ENCODE measurements at regions not wholly inside any gene's neighbourhood (a gene's known extent, or its start where the extent isn't known, plus 50 kb on each side); places are given as distances from the start of the nearest gene placed in this dataset.
"Not testable (repeated sequence)": the region's sequence is repeated elsewhere in the genome, so short reads cannot be mapped to it uniquely, and the experiment has no call there.

DNA sequence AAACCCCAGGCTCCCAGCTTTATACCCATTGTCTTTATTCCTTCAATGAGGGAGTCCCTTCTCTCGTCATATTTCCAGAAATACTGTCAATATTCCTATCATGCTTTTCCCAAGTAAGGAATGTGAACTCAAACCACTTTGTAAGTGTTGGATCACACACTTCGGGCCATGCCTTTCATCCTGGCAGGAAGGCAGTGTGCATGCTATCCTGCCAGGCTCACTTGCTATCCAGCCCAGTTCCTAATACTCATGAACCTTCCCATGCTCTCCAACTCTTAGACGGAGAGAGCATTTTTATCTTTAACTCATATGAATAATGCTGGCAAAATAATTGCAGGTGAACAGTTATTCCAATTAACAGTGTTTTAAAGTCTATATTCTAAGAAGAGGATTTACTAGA lies 639.9 kb upstream of the ACO1 start:
- no peak for DNase-seq (ENCODE audit: low spot score in 2 of 2)
- intact Hi-C loops (cut with DNase I) = no loop called here
- Histone ChIP-seq H3K36me3 (no peaks in the 10 kb centered on the region), H3K27ac (no peak overlapping the region), H3K4me3 (no peak overlapping the region), H3K4me1 (no peaks in the 10 kb centered on the region), H3K27me3 (no peaks in the 10 kb centered on the region), H3K9me3 (no peaks in the 10 kb centered on the region)
- TF ChIP-seq, protein P1, sequence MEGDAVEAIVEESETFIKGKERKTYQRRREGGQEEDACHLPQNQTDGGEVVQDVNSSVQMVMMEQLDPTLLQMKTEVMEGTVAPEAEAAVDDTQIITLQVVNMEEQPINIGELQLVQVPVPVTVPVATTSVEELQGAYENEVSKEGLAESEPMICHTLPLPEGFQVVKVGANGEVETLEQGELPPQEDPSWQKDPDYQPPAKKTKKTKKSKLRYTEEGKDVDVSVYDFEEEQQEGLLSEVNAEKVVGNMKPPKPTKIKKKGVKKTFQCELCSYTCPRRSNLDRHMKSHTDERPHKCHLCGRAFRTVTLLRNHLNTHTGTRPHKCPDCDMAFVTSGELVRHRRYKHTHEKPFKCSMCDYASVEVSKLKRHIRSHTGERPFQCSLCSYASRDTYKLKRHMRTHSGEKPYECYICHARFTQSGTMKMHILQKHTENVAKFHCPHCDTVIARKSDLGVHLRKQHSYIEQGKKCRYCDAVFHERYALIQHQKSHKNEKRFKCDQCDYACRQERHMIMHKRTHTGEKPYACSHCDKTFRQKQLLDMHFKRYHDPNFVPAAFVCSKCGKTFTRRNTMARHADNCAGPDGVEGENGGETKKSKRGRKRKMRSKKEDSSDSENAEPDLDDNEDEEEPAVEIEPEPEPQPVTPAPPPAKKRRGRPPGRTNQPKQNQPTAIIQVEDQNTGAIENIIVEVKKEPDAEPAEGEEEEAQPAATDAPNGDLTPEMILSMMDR (IDR thresholded peaks at IDR 0.05) = no peak

DNA sequence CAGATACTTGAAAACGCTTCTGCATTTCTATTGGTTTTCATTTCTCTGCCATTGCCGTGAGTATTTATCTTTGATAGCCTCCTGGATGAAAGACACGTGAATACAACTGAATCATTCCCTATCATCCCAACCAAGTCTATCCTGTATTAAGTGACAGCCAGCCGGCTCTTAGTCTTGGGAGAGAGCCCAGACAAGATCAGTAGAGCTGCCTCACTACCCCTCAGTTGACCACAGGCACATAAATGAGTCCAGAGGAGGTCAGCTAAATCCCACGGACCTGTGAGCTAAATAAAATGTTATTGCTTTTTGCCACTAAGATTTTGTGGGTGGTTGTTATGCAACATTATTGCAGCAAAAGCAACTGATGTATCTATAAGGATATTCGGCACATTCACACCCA lies 639.0 kb upstream of the ACO1 start:
- Histone ChIP-seq H3K4me1 (no peaks in the 10 kb centered on the region), H3K4me3 (no peak overlapping the region), H3K27ac (no peak overlapping the region), H3K36me3 (no peaks in the 10 kb centered on the region), H3K9me3 (no peaks in the 10 kb centered on the region), H3K27me3 (no peaks in the 10 kb centered on the region)
- DNase-seq (ENCODE audit: low spot score in 2 of 2) = no peak
- intact Hi-C loops (cut with DNase I) = no loop called here
- TF ChIP-seq, protein P1 (IDR thresholded peaks at IDR 0.05) = no peak

DNA sequence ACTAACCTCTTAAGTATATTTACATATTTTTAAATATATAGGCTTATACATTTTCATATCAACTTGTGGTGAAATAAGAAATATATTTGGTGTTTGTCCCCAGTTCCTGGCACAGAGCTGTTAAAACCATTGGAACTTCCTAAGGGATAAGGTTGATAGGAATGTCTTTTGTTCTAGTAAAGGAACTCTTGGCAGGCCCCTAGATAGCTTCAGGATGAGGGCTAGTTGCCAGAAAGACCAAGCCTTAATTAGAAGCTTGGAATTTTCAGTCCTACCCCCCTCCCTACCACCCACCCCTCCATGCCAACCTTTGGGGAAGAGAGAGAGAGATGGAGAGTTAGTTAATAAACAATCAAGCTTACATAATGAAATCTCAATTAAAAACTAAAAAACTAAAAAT lies 638.6 kb upstream of the ACO1 start:
- no peak for DNase-seq (ENCODE audit: low spot score in 2 of 2)

DNA sequence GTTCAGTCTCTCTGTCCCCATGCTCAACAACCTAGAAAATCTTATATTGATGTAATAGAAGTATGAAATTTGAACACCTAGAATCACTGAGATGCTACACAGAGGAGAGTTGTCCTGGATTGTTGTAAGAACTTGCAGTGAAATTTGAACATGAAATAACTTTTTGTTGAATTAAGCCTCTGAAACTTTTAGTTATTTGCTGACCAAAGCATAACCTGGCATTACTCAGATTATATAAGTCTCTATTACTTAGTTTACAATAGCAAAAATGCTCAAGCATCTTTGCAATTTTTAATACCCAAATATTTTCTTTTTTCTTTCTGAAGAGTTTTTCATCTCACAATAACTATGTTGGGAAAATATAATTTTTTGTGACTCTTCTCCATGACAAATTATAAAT lies 630.7 kb upstream of the ACO1 start:
- intact Hi-C loops (cut with DNase I) = no loop called here
- H3K27ac ChIP-seq = no peak overlapping the region
- H3K9me3 ChIP-seq = no peaks in the 10 kb centered on the region
- no peak for DNase-seq (ENCODE audit: low spot score in 2 of 2)
- no peaks in the 10 kb centered on the region for H3K4me1 ChIP-seq
- H3K27me3 ChIP-seq = no peaks in the 10 kb centered on the region
- no peaks in the 10 kb centered on the region for H3K36me3 ChIP-seq
- TF ChIP-seq, protein P1 (IDR thresholded peaks at IDR 0.05) = no peak
- no peak overlapping the region for H3K4me3 ChIP-seq

More for the DNA sequence above, 638.6 kb upstream of the ACO1 start:
- Histone ChIP-seq H3K4me1 (no peaks in the 10 kb centered on the region), H3K27me3 (no peaks in the 10 kb centered on the region), H3K9me3 (no peaks in the 10 kb centered on the region), H3K4me3 (no peak overlapping the region), H3K36me3 (no peaks in the 10 kb centered on the region), H3K27ac (no peak overlapping the region)
- TF ChIP-seq, protein P1 (IDR thresholded peaks at IDR 0.05) = no peak
- intact Hi-C loops (cut with DNase I) = no loop called here

DNA sequence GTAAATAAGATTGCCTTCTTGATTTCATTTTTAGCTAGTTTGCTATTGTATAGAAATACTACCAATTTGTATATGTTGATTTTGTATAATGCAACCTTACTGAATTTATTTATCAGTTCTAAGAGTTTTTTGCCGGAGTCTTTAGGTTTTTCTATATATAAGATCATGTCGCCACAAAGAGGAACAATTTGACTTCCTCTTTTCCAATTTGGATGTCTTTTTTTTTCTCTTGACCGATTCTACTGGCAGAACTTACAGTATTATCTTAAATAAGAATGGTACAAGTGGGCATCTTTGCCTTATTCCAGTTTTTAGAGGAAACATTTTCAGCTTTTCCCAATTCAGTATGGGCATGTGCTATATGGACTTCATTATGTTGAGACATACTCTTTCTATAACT lies 624.7 kb upstream of the ACO1 start:
- DNase-seq (ENCODE audit: low spot score in 2 of 2) = no peak
- intact Hi-C loops (cut with DNase I) = no loop called here
- Histone ChIP-seq H3K36me3 (no peaks in the 10 kb centered on the region), H3K27ac (no peak overlapping the region), H3K4me3 (no peak overlapping the region), H3K27me3 (no peaks in the 10 kb centered on the region), H3K9me3 (no peaks in the 10 kb centered on the region), H3K4me1 (no peaks in the 10 kb centered on the region)
- TF ChIP-seq, protein P1 (IDR thresholded peaks at IDR 0.05) = no peak

DNA sequence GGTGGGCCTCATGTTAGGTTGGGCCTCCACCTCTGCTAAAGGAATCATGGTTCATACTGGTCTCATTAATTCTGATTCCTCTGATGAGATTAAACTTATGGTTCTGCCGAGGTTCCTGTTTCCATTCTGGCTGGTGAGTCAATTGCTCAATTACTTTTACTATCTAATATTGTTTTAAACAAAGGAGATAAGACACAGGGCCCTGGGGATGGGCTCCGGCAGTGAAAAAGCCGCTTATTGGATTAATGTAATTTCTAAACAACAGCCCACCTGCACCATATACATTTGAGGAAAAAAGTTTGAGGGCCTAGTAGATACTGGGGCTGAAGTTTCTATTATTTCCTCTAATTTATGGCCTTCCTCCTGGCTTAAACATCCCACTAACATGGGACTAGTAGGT lies 610.4 kb upstream of the ACO1 start:
- H3K9me3 ChIP-seq; intact Hi-C loops (cut with DNase I); H3K27me3 ChIP-seq; H3K27ac ChIP-seq; DNase-seq (ENCODE audit: low spot score in 2 of 2); H3K4me1 ChIP-seq; H3K36me3 ChIP-seq; H3K4me3 ChIP-seq: not testable (repeated sequence)

Data from ascending aorta (tissue), 2 donors.